ENCODE measurements at regions not wholly inside any gene's neighbourhood (a gene's known extent, or its start where the extent isn't known, plus 50 kb on each side); places are given as distances from the start of the nearest gene placed in this dataset.

DNA sequence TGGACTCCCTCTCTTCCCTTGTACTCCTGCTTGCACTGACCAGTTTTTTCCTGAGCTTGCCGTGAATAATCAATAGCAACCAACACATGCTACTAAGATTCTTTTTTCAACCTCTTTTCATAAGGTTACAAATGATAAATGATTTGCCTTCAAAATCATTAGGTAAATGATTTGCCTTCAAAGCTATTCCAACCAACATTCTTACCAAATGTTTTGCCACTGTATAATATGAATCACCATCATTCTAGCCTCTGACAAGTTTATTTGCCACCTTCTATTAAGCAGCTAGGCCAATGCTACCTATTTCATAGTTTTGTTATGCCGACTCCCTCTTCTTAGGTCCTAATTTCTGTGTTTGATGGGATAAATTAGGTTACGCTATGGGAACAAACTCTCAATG is 385.1 kb downstream of the DTWD2 start:
- TF ChIP-seq CTCF (IDR thresholded peaks at IDR 0.05) = no peak
- Mint-ChIP-seq H3K27me3 (ENCODE audit: low read depth in 2 of 2) (no peaks in the 10 kb centered on the region), H3K27ac (no peak overlapping the region), H3K36me3 (no peaks in the 10 kb centered on the region), H3K9me3 (peaks cover 2 to 4% of the 10 kb centered on the region in 2 donors), H3K4me1 (no peaks in the 10 kb centered on the region), H3K4me3 (no peak overlapping the region)
- Histone ChIP-seq H3K9me3 (ENCODE audit: control insufficient read depth, insufficient read depth, low read length) (no peaks in the 10 kb centered on the region), H3K27me3 (ENCODE audit: control insufficient read depth, insufficient read depth, low read length) (no peaks in the 10 kb centered on the region), H3K36me3 (ENCODE audit: control insufficient read depth, insufficient read depth, low read length) (no peaks in the 10 kb centered on the region), H3K4me3 (ENCODE audit: low read length) (no peak overlapping the region), H3K4me1 (ENCODE audit: control insufficient read depth, insufficient read depth, low read length) (no peaks in the 10 kb centered on the region), H3K27ac (ENCODE audit: low read length) (no peak overlapping the region)
- intact Hi-C loops (cut with micrococcal nuclease) = no loop called here
- DNase-seq (no peak), ATAC-seq (no peak)
- 84% methylated on average over 2 of the region's 3 CpGs for WGBS (ENCODE audit: insufficient coverage)

DNA sequence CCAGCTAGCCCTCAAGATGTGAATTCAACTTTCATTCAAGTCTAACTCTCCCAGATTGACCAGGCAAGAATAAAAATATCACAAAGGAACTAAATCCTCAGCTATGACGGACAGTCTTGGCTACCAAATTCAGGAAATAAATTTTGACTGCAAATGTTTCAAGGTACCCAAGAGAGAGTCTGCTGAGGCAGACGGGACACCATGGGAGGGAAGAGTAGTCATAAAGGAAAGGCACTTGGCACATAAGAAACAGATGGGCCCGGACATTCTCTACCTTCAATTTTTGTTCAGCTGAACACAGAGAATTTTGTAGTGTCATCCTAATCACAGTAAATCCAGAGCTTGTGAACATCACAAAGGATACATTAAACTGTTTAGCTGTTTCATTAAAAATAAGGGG is 390.0 kb downstream of the DTWD2 start:
- DNase-seq (no peak), ATAC-seq (no peak)
- Histone ChIP-seq H3K9me3 (ENCODE audit: control insufficient read depth, insufficient read depth, low read length) (no peaks in the 10 kb centered on the region), H3K36me3 (ENCODE audit: control insufficient read depth, insufficient read depth, low read length) (no peaks in the 10 kb centered on the region), H3K27ac (ENCODE audit: low read length) (no peak overlapping the region), H3K27me3 (ENCODE audit: control insufficient read depth, insufficient read depth, low read length) (no peaks in the 10 kb centered on the region), H3K4me3 (ENCODE audit: low read length) (no peak overlapping the region), H3K4me1 (ENCODE audit: control insufficient read depth, insufficient read depth, low read length) (no peaks in the 10 kb centered on the region)
- H3K36me3 Mint-ChIP-seq = no peaks in the 10 kb centered on the region
- intact Hi-C loops (cut with micrococcal nuclease) = no loop called here
- no peak for TF ChIP-seq CTCF (IDR thresholded peaks at IDR 0.05)
- no peaks in the 10 kb centered on the region for H3K4me1 Mint-ChIP-seq
- peaks cover 2 to 3% of the 10 kb centered on the region in 2 donors for H3K9me3 Mint-ChIP-seq
- WGBS (ENCODE audit: insufficient coverage) = 87% methylated on average over 3 of the region's 3 CpGs
- no peak overlapping the region for H3K4me3 Mint-ChIP-seq
- H3K27me3 Mint-ChIP-seq (ENCODE audit: low read depth in 2 of 2) = no peaks in the 10 kb centered on the region
- no peak overlapping the region for H3K27ac Mint-ChIP-seq

- H3K27ac Mint-ChIP-seq = no peak overlapping the region
- ATAC-seq (no peak), DNase-seq (no peak)
- Histone ChIP-seq H3K4me3 (ENCODE audit: low read length) (no peak overlapping the region), H3K9me3 (ENCODE audit: control insufficient read depth, insufficient read depth, low read length) (no peaks in the 10 kb centered on the region), H3K36me3 (ENCODE audit: control insufficient read depth, insufficient read depth, low read length) (no peaks in the 10 kb centered on the region), H3K27ac (ENCODE audit: low read length) (no peak overlapping the region), H3K4me1 (ENCODE audit: control insufficient read depth, insufficient read depth, low read length) (no peaks in the 10 kb centered on the region), H3K27me3 (ENCODE audit: control insufficient read depth, insufficient read depth, low read length) (no peaks in the 10 kb centered on the region)
- H3K27me3 Mint-ChIP-seq (ENCODE audit: low read depth in 2 of 2) = no peaks in the 10 kb centered on the region
- no peak for TF ChIP-seq CTCF (IDR thresholded peaks at IDR 0.05)
- H3K4me1 Mint-ChIP-seq = no peaks in the 10 kb centered on the region
- H3K36me3 Mint-ChIP-seq = no peaks in the 10 kb centered on the region
- 74% methylated on average over 3 of the region's 3 CpGs for WGBS (ENCODE audit: insufficient coverage)
- intact Hi-C loops (cut with micrococcal nuclease) = no loop called here
- H3K9me3 Mint-ChIP-seq = peaks cover 0 to 2% of the 10 kb centered on the region in 2 donors
- no peak overlapping the region for H3K4me3 Mint-ChIP-seq
Measured at GRCh38 chr5:118597543-118597942, 390.8 kb downstream of the DTWD2 start.

- H3K27me3 ChIP-seq (ENCODE audit: control insufficient read depth, insufficient read depth, low read length) = no peaks in the 10 kb centered on the region
- DNase-seq = no peak
- no peaks in the 10 kb centered on the region for H3K36me3 Mint-ChIP-seq
- no peaks in the 10 kb centered on the region for H3K27me3 Mint-ChIP-seq (ENCODE audit: low read depth in 2 of 2)
- no peaks in the 10 kb centered on the region for H3K4me1 Mint-ChIP-seq
- no peaks in the 10 kb centered on the region for H3K9me3 ChIP-seq (ENCODE audit: control insufficient read depth, insufficient read depth, low read length)
- H3K27ac Mint-ChIP-seq = no peak overlapping the region
- H3K4me3 Mint-ChIP-seq = no peak overlapping the region
- intact Hi-C loops (cut with micrococcal nuclease) = no loop called here
- H3K36me3 ChIP-seq (ENCODE audit: control insufficient read depth, insufficient read depth, low read length) = no peaks in the 10 kb centered on the region
- no peaks in the 10 kb centered on the region for H3K4me1 ChIP-seq (ENCODE audit: control insufficient read depth, insufficient read depth, low read length)
- no peak for ATAC-seq
- no peak for TF ChIP-seq CTCF (IDR thresholded peaks at IDR 0.05)
- WGBS (ENCODE audit: insufficient coverage) = 100% methylated on average over 2 of the region's 4 CpGs
- H3K9me3 Mint-ChIP-seq = peaks cover 0 to 2% of the 10 kb centered on the region in 2 donors
- H3K27ac ChIP-seq (ENCODE audit: low read length) = no peak overlapping the region
- H3K4me3 ChIP-seq (ENCODE audit: low read length) = no peak overlapping the region
Measured at GRCh38 chr5:118596255-118596654, 392.1 kb downstream of the DTWD2 start.
